ENCODE measurements at regions not wholly inside any gene's neighbourhood (a gene's known extent, or its start where the extent isn't known, plus 50 kb on each side); places are given as distances from the start of the nearest gene placed in this dataset.

- DNase-seq = no peak
Observed at GRCh38 chr5:2487152-2487763, 264.2 kb downstream of the IRX2 start.

DNA sequence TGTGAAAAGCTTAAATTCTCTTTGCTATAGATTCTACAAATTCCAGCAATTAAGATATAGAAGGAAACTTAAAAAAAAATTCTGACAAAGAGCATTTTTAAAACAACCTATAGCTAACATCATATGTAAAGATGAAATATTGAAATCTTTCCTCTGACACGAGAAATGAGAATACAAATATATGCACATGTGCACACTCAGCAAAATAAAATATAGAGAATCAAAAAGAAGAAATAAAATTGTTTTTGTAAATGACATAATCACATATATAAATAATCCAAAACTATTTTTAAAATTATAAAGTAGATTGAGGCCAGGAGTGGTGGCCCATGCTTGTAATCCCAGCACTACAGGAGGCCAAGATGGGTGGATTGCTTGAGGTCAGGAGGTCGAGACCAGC is 265.1 kb downstream of the IRX2 start:
- DNase-seq = no peak

DNA sequence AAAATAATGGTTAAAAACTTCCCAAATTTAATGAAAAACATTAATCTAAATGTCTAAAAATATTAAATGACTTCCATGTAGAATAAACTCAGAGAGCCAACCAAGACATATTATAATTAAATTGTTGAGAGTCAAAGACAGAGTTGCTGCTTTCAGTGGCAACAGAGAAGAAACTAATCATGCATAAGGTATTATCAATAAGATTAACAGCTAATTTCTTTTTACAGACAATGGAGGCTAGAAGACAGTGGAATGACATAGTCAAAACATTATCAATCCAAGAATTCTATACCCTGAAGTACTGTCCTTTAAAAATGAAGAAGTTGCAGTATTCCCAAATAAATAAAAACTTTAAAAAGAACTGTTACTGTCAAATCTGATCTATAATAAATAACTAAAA is 268.7 kb downstream of the IRX2 start:
- no peak for DNase-seq

DNA sequence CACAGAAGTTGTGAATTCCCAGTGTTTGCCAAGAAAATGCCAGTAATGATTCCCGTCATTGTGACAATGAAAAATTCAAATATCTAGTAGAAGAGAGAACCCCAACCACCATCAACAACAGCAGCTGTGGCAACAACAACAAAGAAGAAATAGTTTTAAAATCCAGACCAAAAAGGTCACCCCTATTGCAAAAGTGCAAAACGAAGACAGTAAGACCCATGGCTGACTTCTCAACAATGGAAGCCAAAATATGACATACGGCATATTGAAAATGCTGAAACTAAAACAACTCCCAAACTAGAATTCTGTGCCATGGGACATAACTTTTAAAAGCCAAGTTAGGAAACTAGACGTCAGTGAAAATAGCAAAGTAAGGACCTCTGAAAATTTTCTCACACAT is 270.6 kb downstream of the IRX2 start:
- DNase-seq = no peak

GRCh38 chr5:2475902-2476301 is 275.6 kb downstream of the IRX2 start:
- no peak for DNase-seq

GRCh38 chr5:2472670-2473069 is 278.8 kb downstream of the IRX2 start:
- no peak for DNase-seq

GRCh38 chr5:2471152-2471879 is 280.2 kb downstream of the IRX2 start:
- DNase-seq = no peak

GRCh38 chr5:2466966-2467365 is 284.5 kb downstream of the IRX2 start:
- no peak for DNase-seq

DNA sequence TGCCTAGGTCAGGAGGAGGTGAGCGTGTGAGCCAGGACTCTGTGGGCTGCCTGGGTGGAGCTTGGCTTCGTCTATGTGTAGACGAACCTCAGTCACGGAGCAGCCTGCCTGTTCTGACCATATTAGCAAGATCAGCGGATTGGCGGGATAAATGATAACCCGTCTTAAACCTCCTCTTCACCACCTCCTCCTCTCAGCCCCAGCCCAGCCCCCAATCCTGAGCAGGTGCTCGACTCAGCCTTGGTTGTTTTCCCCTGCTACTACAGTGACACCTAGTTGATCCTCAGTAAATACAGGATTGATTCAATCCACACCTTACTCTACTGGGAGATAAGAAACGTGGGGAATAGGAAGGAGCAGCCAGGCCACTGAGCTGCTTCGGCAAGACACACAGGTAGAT is 286.1 kb downstream of the IRX2 start:
- no peak for DNase-seq

GRCh38 chr5:2464141-2464540 is 287.3 kb downstream of the IRX2 start:
- no peak for DNase-seq

GRCh38 chr5:2461701-2462691 is 289.5 kb downstream of the IRX2 start:
- no peak for DNase-seq

DNA sequence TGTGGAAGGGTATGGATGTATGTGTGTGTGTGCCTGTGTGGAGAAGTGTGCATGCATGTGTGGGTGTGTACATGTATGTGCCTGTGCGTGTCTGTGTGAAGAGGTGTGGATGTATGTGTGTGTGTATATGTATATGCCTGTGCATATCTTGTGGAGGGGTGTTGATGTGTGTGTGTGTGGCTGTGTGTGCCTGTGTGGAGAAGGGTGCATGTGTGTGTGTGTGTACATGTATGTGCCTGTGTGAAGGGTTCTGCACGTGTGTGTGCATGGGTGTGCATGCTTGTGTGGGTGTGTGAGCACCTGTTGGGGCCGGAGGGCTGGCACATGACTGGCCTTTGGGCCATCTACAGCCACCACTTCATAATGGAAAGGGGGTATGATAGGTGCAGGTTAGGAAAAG is 291.4 kb downstream of the IRX2 start:
- DNase-seq = no peak

DNA sequence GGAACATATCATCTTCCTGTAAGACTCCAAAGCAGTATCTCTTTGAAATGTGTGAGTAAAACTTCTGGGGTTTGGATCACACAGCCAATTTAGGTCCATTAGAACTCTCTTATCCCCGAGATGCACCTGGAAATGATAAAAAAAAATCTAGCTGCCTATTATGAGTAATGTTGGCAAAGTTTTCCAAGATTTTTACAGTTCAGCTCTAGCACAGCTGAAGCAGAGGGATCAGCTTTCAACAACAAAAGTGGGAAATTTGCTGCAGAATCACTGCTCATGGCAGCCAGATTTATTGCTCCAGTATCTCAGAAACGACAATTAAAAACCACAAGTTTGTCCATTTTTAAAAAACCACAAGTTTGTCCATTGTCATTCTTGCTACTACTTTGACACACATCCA is 292.2 kb downstream of the IRX2 start:
- no peak for DNase-seq

GRCh38 chr5:2455878-2456277 is 295.6 kb downstream of the IRX2 start:
- DNase-seq = no peak

DNA sequence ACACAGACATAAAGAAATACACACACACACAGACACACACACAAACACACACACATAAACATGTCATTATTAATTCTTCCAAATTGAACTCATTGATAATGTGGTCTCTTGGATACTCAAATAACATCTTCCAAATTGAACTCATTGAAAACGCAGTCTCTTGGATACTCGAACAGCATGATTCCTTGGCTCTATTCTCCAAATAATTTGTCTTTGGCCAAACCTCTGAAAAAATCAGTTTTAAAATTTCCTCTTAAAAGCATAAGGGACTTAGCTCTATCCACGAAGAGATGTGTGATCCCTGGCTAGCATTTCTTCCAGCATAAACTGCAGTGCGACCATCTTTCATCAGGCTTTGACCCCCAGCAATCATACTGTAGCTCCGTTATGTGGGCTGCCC is 296.6 kb downstream of the IRX2 start:
- no peak for DNase-seq

DNA sequence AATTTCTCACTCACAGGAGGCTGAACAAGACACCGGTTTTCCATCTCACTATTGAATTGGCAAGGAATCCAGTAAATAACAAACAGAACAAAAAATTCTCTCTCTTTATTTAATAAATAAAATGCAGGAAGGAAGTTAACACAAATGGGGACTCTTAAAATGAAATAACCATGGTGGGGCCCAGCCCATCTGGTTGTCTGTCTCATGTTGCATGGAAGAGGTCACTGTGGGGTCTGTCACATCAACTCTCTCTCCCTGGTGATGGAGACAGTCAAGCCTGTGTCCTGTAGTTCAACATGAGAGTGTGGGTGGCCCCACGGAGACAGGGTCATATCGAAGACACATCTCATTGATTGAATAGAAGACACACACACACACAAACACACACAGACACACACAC is 297.7 kb downstream of the IRX2 start:
- no peak for DNase-seq

DNA sequence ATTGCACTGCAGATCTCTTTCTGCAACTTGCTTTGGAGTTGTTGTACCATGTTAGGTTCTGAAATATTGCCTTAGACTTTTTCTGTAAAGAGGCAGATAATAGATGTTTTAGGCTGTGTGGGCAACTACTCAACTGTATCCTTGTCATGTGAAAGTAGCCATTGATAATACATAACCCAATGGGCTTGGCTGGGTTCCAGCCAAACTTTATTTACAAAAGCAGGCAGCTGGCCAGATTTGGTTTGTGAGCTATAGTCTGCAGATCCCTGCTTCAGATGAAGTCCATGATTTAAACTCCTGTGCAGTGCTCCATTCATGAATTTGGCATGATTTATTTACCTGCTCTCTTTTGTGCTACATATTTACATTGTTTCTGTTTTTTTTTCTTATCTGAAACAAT is 300.4 kb downstream of the IRX2 start:
- no peak for DNase-seq

DNA sequence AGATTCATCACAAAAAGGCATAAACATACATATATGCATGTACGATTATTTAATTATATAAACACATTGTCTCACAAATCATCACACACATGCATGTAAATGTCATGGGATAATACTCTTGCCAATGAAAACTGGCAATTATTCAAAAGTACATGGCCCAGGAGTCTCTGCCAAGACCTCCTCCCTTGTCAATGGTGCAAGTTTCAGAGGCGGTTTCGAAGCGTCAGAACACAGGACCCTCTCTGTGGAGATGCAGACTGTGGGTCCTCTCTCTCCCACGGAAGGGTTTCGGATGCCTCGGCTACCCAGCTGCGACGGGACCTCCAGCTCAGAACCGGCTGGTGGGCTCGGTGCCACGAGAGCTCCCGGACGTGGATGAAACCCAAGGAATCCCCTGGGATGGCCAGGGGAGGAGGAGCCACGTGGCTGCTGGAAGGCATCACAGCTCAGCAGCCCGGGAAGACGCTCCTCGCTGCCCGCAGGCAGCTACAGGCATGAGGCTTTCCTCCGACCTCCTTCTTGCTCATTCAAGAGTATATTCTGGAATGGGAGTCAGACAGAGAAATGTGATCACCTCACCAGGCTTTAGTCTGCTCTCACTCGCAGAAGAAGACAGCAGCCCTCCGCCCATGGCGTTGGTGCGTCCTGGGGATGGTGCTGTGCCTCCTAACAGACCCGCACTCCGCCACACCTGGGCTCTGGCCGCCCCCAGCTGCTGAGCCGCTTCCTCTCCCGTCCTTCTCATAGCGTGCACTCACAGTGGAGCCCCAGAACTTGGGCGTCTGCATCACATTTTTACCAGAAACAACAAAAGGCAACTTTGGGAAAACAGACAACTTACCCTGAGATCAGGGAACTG is 308.8 kb downstream of the IRX2 start:
- DNase-seq = no peak

- no peak for DNase-seq
Observed at GRCh38 chr5:2441495-2442180, 309.8 kb downstream of the IRX2 start.

GRCh38 chr5:2439608-2440007 is 311.9 kb downstream of the IRX2 start:
- no peak for DNase-seq

- DNase-seq = no peak
Observed at GRCh38 chr5:2433086-2433485, 318.4 kb downstream of the IRX2 start.

All from activated T-cell treated with anti-CD3 and anti-CD28 coated beads for 4 hours (primary cell).